Esophagus muscularis mucosa (tissue), 4 donors: ENCODE measurements at regions not wholly inside any gene's neighbourhood (a gene's known extent, or its start where the extent isn't known, plus 50 kb on each side); places are given as distances from the start of the nearest gene placed in this dataset.
A peak's percentile ranks its signal among the peaks of the same experiment; 100 is the strongest.
"Not testable (repeated sequence)": the region's sequence is repeated elsewhere in the genome, so short reads cannot be mapped to it uniquely, and the experiment has no call there.

Experiments used
- DNase-seq: peaks from one replicate; pipeline ENCODE4 v3.0.0-alpha.2; 2017; ENCODE audit errors: extremely low spot score
- H3K27ac ChIP-seq, 4 donors: fragments of 200-600 bp; sonication (generic); replicated peaks in 1 of 4; 1 replicate in 3 of 4; 2 replicates in 1 of 4; pipeline ENCODE4 v1.5.1; 2016 to 2019; ENCODE audit warnings: mild to moderate bottlenecking in 1 of 4
- H3K27me3 ChIP-seq, 4 donors: fragments of 200-600 bp; sonication (generic); one replicate each; pipeline versions ENCODE4 v1.5.1 to v1.6.0; 2016 to 2019
- H3K36me3 ChIP-seq, 4 donors: fragments of 200-600 bp; sonication (generic); one replicate each; pipeline ENCODE4 v1.5.1; 2016 to 2019
- H3K4me1 ChIP-seq, 4 donors: fragments of 200-600 bp; sonication (generic); one replicate each; pipeline ENCODE4 v1.5.1; 2016 to 2019
- H3K4me3 ChIP-seq, 4 donors: fragments of 200-600 bp; sonication (generic); 1 replicate in 2 of 4; 2 replicates in 2 of 4; pipeline ENCODE4 v1.5.1; 2016 to 2019; ENCODE audit warnings: mild to moderate bottlenecking in 4 of 4, moderate library complexity in 1 of 4
- H3K9me3 ChIP-seq, 4 donors: fragments of 200-600 bp; sonication (generic); 1 replicate in 3 of 4; 2 replicates in 1 of 4; pipeline ENCODE4 v1.5.1; 2016 to 2019
- EP300 ChIP-seq: sonication (generic); formaldehyde crosslinking; IDR thresholded peaks from one replicate; pipeline ENCODE4 v1.6.1; 2017; ENCODE audit warnings: antibody characterized with exemption
- POLR2A ChIP-seq: fragments of 450-650 bp; IDR thresholded peaks from one replicate; pipeline ENCODE4 v1.6.1; 2017; ENCODE audit warnings: antibody characterized with exemption, moderate library complexity, mild to moderate bottlenecking, low read depth
- POLR2AphosphoS5 ChIP-seq, 2 donors: sonication (generic); formaldehyde crosslinking; IDR thresholded peaks; one replicate each; pipeline ENCODE4 v1.6.1; 2017; ENCODE audit warnings: antibody characterized with exemption in 2 of 2
- WGBS: methylation state at CpG from one replicate; pipeline ENCODE4 v1.1.5; 2018; 5-methylcytosine and 5-hydroxymethylcytosine counted together
- intact Hi-C: fragments of 100-400 bp; cut with DNase I; formaldehyde crosslinking; loops from one replicate; pipeline ENCODE4 v1.15.1; 2023
- TF ChIP-seq, protein P1 (sequence below), 3 experiments: fragments of 200-600 bp in 2 of 3; fragments of 450-650 bp in 1 of 3; sonication (generic) in 2 of 3; IDR thresholded peaks; one replicate each; pipeline ENCODE4 v1.5.1; 2017 to 2019; ENCODE audit warnings: antibody characterized with exemption in 3 of 3, mild to moderate bottlenecking in 2 of 3, moderate library complexity in 1 of 3

DNA sequence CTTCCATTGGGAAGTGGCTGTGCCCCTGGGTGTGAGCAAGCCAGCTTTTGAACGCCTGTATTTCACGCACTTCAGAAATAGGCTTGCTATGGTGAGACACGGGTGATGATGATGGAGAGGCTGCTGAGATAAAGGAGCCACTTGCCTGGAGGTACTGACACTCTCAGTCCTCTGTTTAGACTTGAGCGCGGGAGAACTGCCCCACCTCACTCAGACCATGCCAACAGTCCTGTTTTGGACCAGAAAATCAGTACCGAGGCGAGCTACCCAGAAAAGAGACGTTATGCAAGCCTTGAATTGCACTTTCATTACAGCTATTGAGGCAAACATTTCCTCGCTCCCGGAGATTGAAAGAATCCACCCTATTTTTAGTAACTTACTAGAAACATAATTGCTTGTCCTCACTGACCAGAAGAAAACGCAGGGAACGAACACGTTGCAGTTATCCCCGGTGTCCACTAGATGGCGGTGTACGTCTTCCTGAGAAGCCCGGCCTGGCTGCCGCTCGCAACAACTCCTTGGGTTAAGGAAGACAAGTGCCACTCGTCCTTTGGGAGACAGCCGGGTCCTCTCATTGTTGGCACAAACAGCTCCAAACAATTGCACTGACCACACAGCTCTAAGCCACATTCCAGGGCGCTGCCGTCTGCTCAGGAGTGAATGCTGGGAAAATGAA lies 142.4 kb downstream of the PSAT1 start:
- no peak for TF ChIP-seq EP300
- TF ChIP-seq, protein P1, sequence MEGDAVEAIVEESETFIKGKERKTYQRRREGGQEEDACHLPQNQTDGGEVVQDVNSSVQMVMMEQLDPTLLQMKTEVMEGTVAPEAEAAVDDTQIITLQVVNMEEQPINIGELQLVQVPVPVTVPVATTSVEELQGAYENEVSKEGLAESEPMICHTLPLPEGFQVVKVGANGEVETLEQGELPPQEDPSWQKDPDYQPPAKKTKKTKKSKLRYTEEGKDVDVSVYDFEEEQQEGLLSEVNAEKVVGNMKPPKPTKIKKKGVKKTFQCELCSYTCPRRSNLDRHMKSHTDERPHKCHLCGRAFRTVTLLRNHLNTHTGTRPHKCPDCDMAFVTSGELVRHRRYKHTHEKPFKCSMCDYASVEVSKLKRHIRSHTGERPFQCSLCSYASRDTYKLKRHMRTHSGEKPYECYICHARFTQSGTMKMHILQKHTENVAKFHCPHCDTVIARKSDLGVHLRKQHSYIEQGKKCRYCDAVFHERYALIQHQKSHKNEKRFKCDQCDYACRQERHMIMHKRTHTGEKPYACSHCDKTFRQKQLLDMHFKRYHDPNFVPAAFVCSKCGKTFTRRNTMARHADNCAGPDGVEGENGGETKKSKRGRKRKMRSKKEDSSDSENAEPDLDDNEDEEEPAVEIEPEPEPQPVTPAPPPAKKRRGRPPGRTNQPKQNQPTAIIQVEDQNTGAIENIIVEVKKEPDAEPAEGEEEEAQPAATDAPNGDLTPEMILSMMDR (IDR thresholded peaks at IDR 0.05) = peak; percentile 79 to 93 (median 90)
- no peak for TF ChIP-seq POLR2A
- no peaks in the 10 kb centered on the region for H3K9me3 ChIP-seq
- no peaks in the 10 kb centered on the region for H3K36me3 ChIP-seq
- H3K27me3 ChIP-seq = no peaks in the 10 kb centered on the region
- peak overlapping the region; percentile 21 to 44 (median 30) for H3K4me3 ChIP-seq
- H3K4me1 ChIP-seq = peaks cover 0 to 16% (median 12%) of the 10 kb centered on the region in 4 donors
- WGBS = 8% methylated on average over 20 of the region's 23 CpGs
- no peak for DNase-seq
- H3K27ac ChIP-seq = peak overlapping the region in 1 of 4 donors; percentile 39
- intact Hi-C loops = no loop called here

DNA sequence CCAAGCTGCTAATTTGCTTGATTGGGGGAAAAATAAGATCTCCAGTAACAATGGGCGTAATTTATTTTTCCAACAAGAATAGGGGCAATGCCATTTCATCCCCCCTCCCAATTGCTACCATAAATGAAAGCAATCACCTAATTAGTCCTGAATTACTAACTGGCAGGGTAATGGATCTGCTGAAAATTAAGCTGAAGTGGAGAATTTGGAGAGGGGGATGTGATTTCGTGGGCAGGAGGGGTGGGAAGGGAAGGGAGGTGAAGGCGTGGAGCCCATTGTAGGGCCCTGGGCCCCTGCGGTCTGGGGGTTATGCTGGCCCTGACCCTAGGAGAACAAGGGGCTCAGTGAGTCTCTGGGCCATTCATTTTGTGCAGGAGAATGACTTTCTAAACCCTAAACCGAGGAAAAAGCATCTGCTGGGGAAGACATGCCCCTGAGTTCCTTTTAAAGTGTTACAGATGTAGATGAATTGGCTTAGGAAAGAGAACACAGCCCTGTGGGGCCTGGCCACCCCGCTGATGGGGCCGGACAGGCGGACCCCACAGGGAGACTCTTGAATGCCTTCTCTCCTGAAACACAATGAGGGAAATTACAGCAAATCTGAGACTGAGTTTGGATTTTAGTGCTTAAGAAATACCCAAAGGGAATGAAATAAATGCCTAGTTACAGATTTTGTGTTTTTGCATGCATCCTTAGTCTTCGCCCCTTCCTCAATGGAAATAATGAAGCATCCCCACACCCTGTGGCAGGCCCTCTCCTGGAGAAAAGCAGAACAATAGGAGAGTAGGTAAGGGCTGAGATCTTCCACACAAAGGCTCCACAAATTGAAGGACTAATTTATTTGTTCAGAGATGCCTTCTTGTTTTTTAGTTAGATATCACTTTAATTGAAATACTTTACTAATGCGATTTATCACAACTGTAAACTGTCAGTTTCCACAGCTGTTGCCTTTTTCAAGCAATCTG lies 143.2 kb downstream of the PSAT1 start:
- WGBS = 73% methylated on average over 10 of the region's 10 CpGs
- Histone ChIP-seq H3K4me3 (no peak overlapping the region), H3K36me3 (no peaks in the 10 kb centered on the region), H3K27ac (no peak overlapping the region), H3K27me3 (no peaks in the 10 kb centered on the region), H3K4me1 (peaks cover 0 to 16% (median 12%) of the 10 kb centered on the region in 4 donors), H3K9me3 (no peaks in the 10 kb centered on the region)
- intact Hi-C loops = no loop called here
- TF ChIP-seq POLR2AphosphoS5 (IDR thresholded peaks at IDR 0.05) (no peak), EP300 (no peak), POLR2A (no peak)
- TF ChIP-seq, protein P1 (IDR thresholded peaks at IDR 0.05) = no peak
- DNase-seq = no peak

DNA sequence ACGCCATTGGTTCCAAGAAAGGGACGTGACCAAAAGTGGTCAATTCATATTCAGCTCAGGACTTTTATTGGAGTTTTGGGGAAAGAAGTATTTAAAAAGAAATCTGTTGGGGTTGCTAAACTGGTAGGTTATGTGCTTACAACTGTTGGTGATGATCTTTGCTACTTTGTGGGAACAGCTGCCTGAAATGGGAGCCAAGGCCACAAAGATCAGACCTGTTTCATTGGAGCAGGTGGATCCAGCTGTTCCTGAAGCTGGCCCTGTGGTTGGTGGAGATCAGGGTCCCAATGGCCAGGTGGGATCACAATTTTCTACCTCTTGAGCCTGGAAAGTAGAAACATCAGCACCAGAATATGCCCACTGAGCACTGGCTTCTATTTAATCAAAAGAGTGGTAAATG lies 144.5 kb downstream of the PSAT1 start:
- Histone ChIP-seq H3K36me3 (no peaks in the 10 kb centered on the region), H3K27ac (no peak overlapping the region), H3K4me1 (peaks cover 0 to 16% (median 12%) of the 10 kb centered on the region in 4 donors), H3K9me3 (no peaks in the 10 kb centered on the region), H3K4me3 (no peak overlapping the region), H3K27me3 (no peaks in the 10 kb centered on the region)
- intact Hi-C loops = no loop called here
- 96% methylated on average over 2 of the region's 2 CpGs for WGBS
- TF ChIP-seq, protein P1 (IDR thresholded peaks at IDR 0.05) = no peak
- TF ChIP-seq POLR2A (no peak), POLR2AphosphoS5 (IDR thresholded peaks at IDR 0.05) (no peak), EP300 (no peak)
- no peak for DNase-seq

DNA sequence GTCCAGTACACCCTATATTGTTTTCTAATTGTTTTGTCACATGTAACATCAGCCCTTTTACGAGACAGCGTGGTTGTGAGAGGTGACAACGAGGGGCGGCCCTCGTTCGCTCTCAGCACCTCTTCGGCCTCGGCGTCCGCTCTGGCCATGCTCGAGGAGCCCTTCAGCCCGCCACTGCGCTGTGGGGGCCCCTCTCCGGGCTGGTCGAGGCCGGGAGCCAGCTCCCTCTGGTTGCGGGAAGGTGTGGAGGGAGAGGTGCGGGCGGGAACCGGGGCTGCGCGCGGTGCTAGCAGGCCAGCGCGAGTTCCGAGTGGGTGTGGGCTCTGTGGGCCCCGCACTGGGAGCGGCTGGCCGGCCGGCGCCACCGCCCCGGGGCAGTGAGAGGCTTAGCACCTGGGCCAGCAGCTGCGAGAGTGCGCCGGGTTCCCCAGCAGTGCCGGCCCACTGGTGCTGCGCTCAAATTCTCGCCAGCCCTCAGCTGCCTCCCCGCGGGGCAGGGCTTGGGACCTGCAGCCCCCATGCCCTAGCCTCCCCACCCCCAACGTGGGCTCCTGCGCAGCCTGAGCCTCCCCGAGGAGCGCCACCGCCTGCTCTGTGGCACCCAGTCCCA lies 145.0 kb downstream of the PSAT1 start:
- H3K27ac ChIP-seq = no peak overlapping the region
- H3K27me3 ChIP-seq = no peaks in the 10 kb centered on the region
- no peaks in the 10 kb centered on the region for H3K9me3 ChIP-seq
- DNase-seq = no peak
- intact Hi-C loops = no loop called here
- peaks cover 0 to 16% (median 12%) of the 10 kb centered on the region in 4 donors for H3K4me1 ChIP-seq
- H3K4me3 ChIP-seq = no peak overlapping the region
- no peak for TF ChIP-seq POLR2AphosphoS5 (IDR thresholded peaks at IDR 0.05)
- TF ChIP-seq POLR2A = no peak
- TF ChIP-seq, protein P1 (IDR thresholded peaks at IDR 0.05) = no peak
- no peak for TF ChIP-seq EP300
- no peaks in the 10 kb centered on the region for H3K36me3 ChIP-seq
- 97% methylated on average over 28 of the region's 46 CpGs for WGBS

DNA sequence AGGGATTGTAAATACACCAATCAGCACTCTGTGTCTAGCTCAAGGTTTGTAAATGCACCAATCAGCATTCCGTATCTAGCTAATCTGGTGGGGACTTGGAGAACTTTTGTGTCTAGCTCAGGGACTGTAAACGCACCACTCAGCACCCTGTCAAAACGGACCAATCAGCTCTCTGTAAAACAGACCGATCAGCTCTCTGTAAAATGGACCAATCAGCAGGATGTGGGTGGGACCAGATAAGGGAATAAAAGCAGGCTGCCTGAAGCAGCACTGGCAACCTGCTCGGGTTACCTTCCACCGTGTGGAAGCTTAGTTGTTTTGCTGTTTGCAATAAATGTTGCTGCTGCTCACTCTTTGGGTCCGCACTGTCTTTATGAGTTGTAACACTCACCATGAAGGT lies 145.7 kb downstream of the PSAT1 start:
- H3K27me3 ChIP-seq, intact Hi-C loops: not testable (repeated sequence)
- 94% methylated on average over 7 of the region's 7 CpGs for WGBS

More for the DNA sequence above, 145.7 kb downstream of the PSAT1 start:
- not testable (repeated sequence) for H3K9me3 ChIP-seq, H3K4me3 ChIP-seq, DNase-seq, H3K27ac ChIP-seq, H3K36me3 ChIP-seq
- peaks cover 0 to 16% (median 12%) of the 10 kb centered on the region in 4 donors for H3K4me1 ChIP-seq
